Activated CD4-positive, alpha-beta T cell treated with anti-CD3 and anti-CD28 coated beads, Interleukin-2, amount 50 U/mL, for 48 hours (primary cell): ENCODE measurements at regions not wholly inside any gene's neighbourhood (a gene's known extent, or its start where the extent isn't known, plus 50 kb on each side); places are given as distances from the start of the nearest gene placed in this dataset.
"Not testable (repeated sequence)": the region's sequence is repeated elsewhere in the genome, so short reads cannot be mapped to it uniquely, and the experiment has no call there.

Experiments
- DNase-seq, 2 experiments: peaks; one replicate each; pipeline ENCODE4 v3.0.0-alpha.2; 2020

- no peak for DNase-seq
These were observed 1439.8 kb upstream of the ALCAM start for GRCh38 chr3:103926936-103927335.

GRCh38 chr3:103927896-103928295 is 1438.8 kb upstream of the ALCAM start:
- no peak for DNase-seq

GRCh38 chr3:103937094-103937493 is 1429.6 kb upstream of the ALCAM start:
- no peak for DNase-seq

- DNase-seq = no peak
These were observed 1419.6 kb upstream of the ALCAM start for GRCh38 chr3:103947062-103947461.

GRCh38 chr3:103949693-103950092 is 1417.0 kb upstream of the ALCAM start:
- no peak for DNase-seq

- DNase-seq = no peak
These were observed 1416.0 kb upstream of the ALCAM start for GRCh38 chr3:103950676-103951075.

- no peak for DNase-seq
These were observed 1412.9 kb upstream of the ALCAM start for GRCh38 chr3:103953796-103954195.

- no peak for DNase-seq
These were observed 1405.9 kb upstream of the ALCAM start for GRCh38 chr3:103960819-103961218.

- DNase-seq = no peak
These were observed 1403.1 kb upstream of the ALCAM start for GRCh38 chr3:103963599-103963998.

GRCh38 chr3:103965764-103966163 is 1400.9 kb upstream of the ALCAM start:
- DNase-seq = no peak

- DNase-seq = no peak
These were observed 1400.0 kb upstream of the ALCAM start for GRCh38 chr3:103966749-103967148.

GRCh38 chr3:103968131-103968530 is 1398.6 kb upstream of the ALCAM start:
- no peak for DNase-seq

- no peak for DNase-seq
These were observed 1398.0 kb upstream of the ALCAM start for GRCh38 chr3:103968751-103969150.

- DNase-seq = no peak
These were observed 1389.8 kb upstream of the ALCAM start for GRCh38 chr3:103976931-103977339.

GRCh38 chr3:103977417-103977816 is 1389.3 kb upstream of the ALCAM start:
- no peak for DNase-seq

GRCh38 chr3:103991461-103992115 is 1375.1 kb upstream of the ALCAM start:
- DNase-seq = no peak

GRCh38 chr3:103992469-103992868 is 1374.2 kb upstream of the ALCAM start:
- DNase-seq = no peak

GRCh38 chr3:104004956-104005355 is 1361.8 kb upstream of the ALCAM start:
- DNase-seq = no peak

GRCh38 chr3:104005815-104006214 is 1360.9 kb upstream of the ALCAM start:
- DNase-seq = no peak

- DNase-seq = no peak
These were observed 1348.2 kb upstream of the ALCAM start for GRCh38 chr3:104018541-104018940.

- no peak for DNase-seq
These were observed 1335.1 kb upstream of the ALCAM start for GRCh38 chr3:104031598-104031997.

GRCh38 chr3:104032283-104032682 is 1334.4 kb upstream of the ALCAM start:
- no peak for DNase-seq

GRCh38 chr3:104040896-104041295 is 1325.8 kb upstream of the ALCAM start:
- DNase-seq = no peak

GRCh38 chr3:104043001-104043543 is 1323.6 kb upstream of the ALCAM start:
- not testable (repeated sequence) for DNase-seq

- DNase-seq = no peak
These were observed 1322.7 kb upstream of the ALCAM start for GRCh38 chr3:104044002-104044401.
